IMR-90 (cell line): ENCODE measurements at regions not wholly inside any gene's neighbourhood (a gene's known extent, or its start where the extent isn't known, plus 50 kb on each side); places are given as distances from the start of the nearest gene placed in this dataset.

Experiments used
- BHLHE40 ChIP-seq: fragments of 150-350 bp; IDR thresholded peaks from 2 replicates; pipeline ENCODE4 v1.6.1; 2016; ENCODE audit warnings: mild to moderate bottlenecking, low read depth, low read length
- CEBPB ChIP-seq: IDR thresholded peaks from 2 replicates; pipeline ENCODE4 v1.6.1; 2012; ENCODE audit warnings: low read depth, low read length, improper control_type of control experiment
- FOS ChIP-seq: fragments of 150-350 bp; IDR thresholded peaks from 2 replicates; pipeline ENCODE4 v1.6.1; 2016; ENCODE audit warnings: low read depth, low read length
- MAFK ChIP-seq: IDR thresholded peaks from 2 replicates; pipeline ENCODE4 v1.6.1; 2012; ENCODE audit warnings: low read depth, low read length, improper control_type of control experiment
- MAZ ChIP-seq: IDR thresholded peaks from 2 replicates; pipeline ENCODE4 v1.6.1; 2012; ENCODE audit warnings: low read depth, mild to moderate bottlenecking, low read length, improper control_type of control experiment, moderate library complexity, borderline replicate concordance
- POLR2A ChIP-seq: IDR thresholded peaks from 2 replicates; pipeline ENCODE4 v1.6.1; 2012; ENCODE audit warnings: mild to moderate bottlenecking, low read depth, low read length
- RCOR1 ChIP-seq: IDR thresholded peaks from 2 replicates; pipeline ENCODE4 v1.6.1; 2012; ENCODE audit warnings: mild to moderate bottlenecking, low read length, improper control_type of control experiment; ENCODE audit not compliant: insufficient replicate concordance
- RFX5 ChIP-seq: IDR thresholded peaks from 2 replicates; pipeline ENCODE4 v1.8.0; 2012; ENCODE audit warnings: low read depth, mild to moderate bottlenecking, low read length, moderate library complexity
- SMC3 ChIP-seq: fragments of 150-350 bp; IDR thresholded peaks from 2 replicates; pipeline ENCODE4 v1.6.1; 2016; ENCODE audit warnings: low read depth, mild to moderate bottlenecking, antibody characterized with exemption, low read length, moderate library complexity
- TF ChIP-seq, protein P1 (sequence below): conservative IDR thresholded peaks from 2 replicates; pipeline ENCODE4 v1.5.1; 2012; ENCODE audit warnings: mild to moderate bottlenecking, low read depth, low read length, improper control_type of control experiment
- TF ChIP-seq, protein P2 (sequence below): fragments of 150-350 bp; IDR thresholded peaks from 2 replicates; pipeline ENCODE4 v1.6.1; 2016; ENCODE audit warnings: low read depth, mild to moderate bottlenecking, low read length, moderate library complexity, borderline replicate concordance

DNA sequence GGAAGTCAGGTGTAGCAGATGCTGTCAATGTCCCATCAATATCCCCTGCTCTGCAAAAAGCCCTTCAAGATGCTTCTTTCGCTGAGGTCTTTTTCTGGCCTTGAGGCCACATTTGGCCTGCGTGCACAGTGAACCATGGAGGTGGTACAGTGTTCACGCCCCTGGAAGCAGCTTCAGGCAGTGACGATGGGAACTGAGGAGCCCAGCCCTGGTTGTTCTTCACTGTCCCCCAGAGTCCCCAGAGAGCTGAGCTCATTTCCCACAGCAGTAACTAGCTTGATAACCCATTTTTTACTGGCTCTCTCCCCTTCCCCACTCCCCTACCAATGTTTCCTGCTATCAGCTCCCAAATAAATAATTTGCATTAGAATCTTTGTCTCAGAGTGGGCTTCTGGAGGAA is 76.5 kb downstream of the OLIG1 start:
- TF ChIP-seq MAFK (no peak), RFX5 (no peak), RCOR1 (no peak), CEBPB (no peak), POLR2A (no peak), MAZ (no peak), SMC3 (no peak), BHLHE40 (no peak), FOS (no peak)
- TF ChIP-seq, protein P1, sequence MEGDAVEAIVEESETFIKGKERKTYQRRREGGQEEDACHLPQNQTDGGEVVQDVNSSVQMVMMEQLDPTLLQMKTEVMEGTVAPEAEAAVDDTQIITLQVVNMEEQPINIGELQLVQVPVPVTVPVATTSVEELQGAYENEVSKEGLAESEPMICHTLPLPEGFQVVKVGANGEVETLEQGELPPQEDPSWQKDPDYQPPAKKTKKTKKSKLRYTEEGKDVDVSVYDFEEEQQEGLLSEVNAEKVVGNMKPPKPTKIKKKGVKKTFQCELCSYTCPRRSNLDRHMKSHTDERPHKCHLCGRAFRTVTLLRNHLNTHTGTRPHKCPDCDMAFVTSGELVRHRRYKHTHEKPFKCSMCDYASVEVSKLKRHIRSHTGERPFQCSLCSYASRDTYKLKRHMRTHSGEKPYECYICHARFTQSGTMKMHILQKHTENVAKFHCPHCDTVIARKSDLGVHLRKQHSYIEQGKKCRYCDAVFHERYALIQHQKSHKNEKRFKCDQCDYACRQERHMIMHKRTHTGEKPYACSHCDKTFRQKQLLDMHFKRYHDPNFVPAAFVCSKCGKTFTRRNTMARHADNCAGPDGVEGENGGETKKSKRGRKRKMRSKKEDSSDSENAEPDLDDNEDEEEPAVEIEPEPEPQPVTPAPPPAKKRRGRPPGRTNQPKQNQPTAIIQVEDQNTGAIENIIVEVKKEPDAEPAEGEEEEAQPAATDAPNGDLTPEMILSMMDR = no peak
- TF ChIP-seq, protein P2, sequence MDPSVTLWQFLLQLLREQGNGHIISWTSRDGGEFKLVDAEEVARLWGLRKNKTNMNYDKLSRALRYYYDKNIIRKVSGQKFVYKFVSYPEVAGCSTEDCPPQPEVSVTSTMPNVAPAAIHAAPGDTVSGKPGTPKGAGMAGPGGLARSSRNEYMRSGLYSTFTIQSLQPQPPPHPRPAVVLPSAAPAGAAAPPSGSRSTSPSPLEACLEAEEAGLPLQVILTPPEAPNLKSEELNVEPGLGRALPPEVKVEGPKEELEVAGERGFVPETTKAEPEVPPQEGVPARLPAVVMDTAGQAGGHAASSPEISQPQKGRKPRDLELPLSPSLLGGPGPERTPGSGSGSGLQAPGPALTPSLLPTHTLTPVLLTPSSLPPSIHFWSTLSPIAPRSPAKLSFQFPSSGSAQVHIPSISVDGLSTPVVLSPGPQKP = no peak
